D721Med (cell line): ENCODE measurements at regions not wholly inside any gene's neighbourhood (a gene's known extent, or its start where the extent isn't known, plus 50 kb on each side); places are given as distances from the start of the nearest gene placed in this dataset.

Source experiments
- DNase-seq: peaks from one replicate; pipeline ENCODE4 v3.0.0; 2011; ENCODE audit warnings: low spot score; ENCODE audit not compliant: insufficient read length
- FAIRE-seq: peaks from 2 replicates; lab custom pipeline; 2011; peaks lifted over from hg19 to GRCh38; lab: Jason Lieb, UNC
- CTCF ChIP-seq: IDR thresholded peaks from 2 replicates; pipeline ENCODE4 v1.5.1; 2012; ENCODE audit warnings: mild to moderate bottlenecking, control low read depth; ENCODE audit not compliant: insufficient read depth; ENCODE audit errors: missing control alignments

- no peak for TF ChIP-seq CTCF
- no peak for FAIRE-seq
- DNase-seq = no peak
These were observed 444.9 kb upstream of the PKN2 start for GRCh38 chr1:88239205-88239604.

GRCh38 chr1:88247666-88248065 lies 436.4 kb upstream of the PKN2 start:
- no peak for DNase-seq
- FAIRE-seq = no peak
- no peak for TF ChIP-seq CTCF

- TF ChIP-seq CTCF = no peak
- DNase-seq (no peak), FAIRE-seq (no peak)
These were observed 433.2 kb upstream of the PKN2 start for GRCh38 chr1:88250915-88251314.

- no peak for DNase-seq
- FAIRE-seq = no peak
- no peak for TF ChIP-seq CTCF
These were observed 431.3 kb upstream of the PKN2 start for GRCh38 chr1:88252745-88253144.

GRCh38 chr1:88265606-88266005 lies 418.5 kb upstream of the PKN2 start:
- DNase-seq (no peak), FAIRE-seq (no peak)
- no peak for TF ChIP-seq CTCF

GRCh38 chr1:88266051-88266450 lies 418.0 kb upstream of the PKN2 start:
- TF ChIP-seq CTCF = no peak
- DNase-seq = no peak
- no peak for FAIRE-seq

- no peak for FAIRE-seq
- no peak for DNase-seq
- TF ChIP-seq CTCF = no peak
These were observed 411.9 kb upstream of the PKN2 start for GRCh38 chr1:88272216-88272615.
